ENCODE measurements at regions not wholly inside any gene's neighbourhood (a gene's known extent, or its start where the extent isn't known, plus 50 kb on each side); places are given as distances from the start of the nearest gene placed in this dataset.

GRCh38 chr1:184299796-184300195, 87.0 kb upstream of the C1orf21 start:
- H3K4me3 ChIP-seq (ENCODE audit: low read depth, low read length) = no peak overlapping the region

GRCh38 chr1:184300446-184300845, 86.4 kb upstream of the C1orf21 start:
- TF ChIP-seq MYC (IDR thresholded peaks at IDR 0.05; ENCODE audit: low read depth, low read length) (no peak), POLR2A (IDR thresholded peaks at IDR 0.05; ENCODE audit: extremely low read depth, insufficient read length) (no peak)
- TF ChIP-seq, protein P1, sequence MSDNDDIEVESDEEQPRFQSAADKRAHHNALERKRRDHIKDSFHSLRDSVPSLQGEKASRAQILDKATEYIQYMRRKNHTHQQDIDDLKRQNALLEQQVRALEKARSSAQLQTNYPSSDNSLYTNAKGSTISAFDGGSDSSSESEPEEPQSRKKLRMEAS (IDR thresholded peaks at IDR 0.05; ENCODE audit: low read depth, low read length) = no peak
- TF ChIP-seq, protein P2, sequence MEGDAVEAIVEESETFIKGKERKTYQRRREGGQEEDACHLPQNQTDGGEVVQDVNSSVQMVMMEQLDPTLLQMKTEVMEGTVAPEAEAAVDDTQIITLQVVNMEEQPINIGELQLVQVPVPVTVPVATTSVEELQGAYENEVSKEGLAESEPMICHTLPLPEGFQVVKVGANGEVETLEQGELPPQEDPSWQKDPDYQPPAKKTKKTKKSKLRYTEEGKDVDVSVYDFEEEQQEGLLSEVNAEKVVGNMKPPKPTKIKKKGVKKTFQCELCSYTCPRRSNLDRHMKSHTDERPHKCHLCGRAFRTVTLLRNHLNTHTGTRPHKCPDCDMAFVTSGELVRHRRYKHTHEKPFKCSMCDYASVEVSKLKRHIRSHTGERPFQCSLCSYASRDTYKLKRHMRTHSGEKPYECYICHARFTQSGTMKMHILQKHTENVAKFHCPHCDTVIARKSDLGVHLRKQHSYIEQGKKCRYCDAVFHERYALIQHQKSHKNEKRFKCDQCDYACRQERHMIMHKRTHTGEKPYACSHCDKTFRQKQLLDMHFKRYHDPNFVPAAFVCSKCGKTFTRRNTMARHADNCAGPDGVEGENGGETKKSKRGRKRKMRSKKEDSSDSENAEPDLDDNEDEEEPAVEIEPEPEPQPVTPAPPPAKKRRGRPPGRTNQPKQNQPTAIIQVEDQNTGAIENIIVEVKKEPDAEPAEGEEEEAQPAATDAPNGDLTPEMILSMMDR (IDR thresholded peaks at IDR 0.05; ENCODE audit: low read depth, low read length) = no peak
- no peak for DNase-seq (ENCODE audit: low read depth)
- no peak overlapping the region for H3K4me3 ChIP-seq (ENCODE audit: low read depth, low read length)

More at GRCh38 chr1:184299796-184300195, 87.0 kb upstream of the C1orf21 start:
- TF ChIP-seq, protein P2 (IDR thresholded peaks at IDR 0.05; ENCODE audit: low read depth, low read length) = no peak
- TF ChIP-seq, protein P1 (IDR thresholded peaks at IDR 0.05; ENCODE audit: low read depth, low read length) = no peak
- TF ChIP-seq POLR2A (IDR thresholded peaks at IDR 0.05; ENCODE audit: extremely low read depth, insufficient read length) (no peak), MYC (IDR thresholded peaks at IDR 0.05; ENCODE audit: low read depth, low read length) (no peak)
- no peak for DNase-seq (ENCODE audit: low read depth)

- DNase-seq (ENCODE audit: low read depth) = no peak
- H3K4me3 ChIP-seq (ENCODE audit: low read depth, low read length) = no peak overlapping the region
- TF ChIP-seq, protein P2 (IDR thresholded peaks at IDR 0.05; ENCODE audit: low read depth, low read length) = no peak
These were observed 85.6 kb upstream of the C1orf21 start for GRCh38 chr1:184301227-184301626.

- H3K4me3 ChIP-seq (ENCODE audit: low read depth, low read length) = no peak overlapping the region
- DNase-seq (ENCODE audit: low read depth) = no peak
- TF ChIP-seq, protein P2 (IDR thresholded peaks at IDR 0.05; ENCODE audit: low read depth, low read length) = no peak
- no peak for TF ChIP-seq POLR2A (IDR thresholded peaks at IDR 0.05; ENCODE audit: extremely low read depth, insufficient read length)
These were observed 84.5 kb upstream of the C1orf21 start for GRCh38 chr1:184302346-184302745.

DNA sequence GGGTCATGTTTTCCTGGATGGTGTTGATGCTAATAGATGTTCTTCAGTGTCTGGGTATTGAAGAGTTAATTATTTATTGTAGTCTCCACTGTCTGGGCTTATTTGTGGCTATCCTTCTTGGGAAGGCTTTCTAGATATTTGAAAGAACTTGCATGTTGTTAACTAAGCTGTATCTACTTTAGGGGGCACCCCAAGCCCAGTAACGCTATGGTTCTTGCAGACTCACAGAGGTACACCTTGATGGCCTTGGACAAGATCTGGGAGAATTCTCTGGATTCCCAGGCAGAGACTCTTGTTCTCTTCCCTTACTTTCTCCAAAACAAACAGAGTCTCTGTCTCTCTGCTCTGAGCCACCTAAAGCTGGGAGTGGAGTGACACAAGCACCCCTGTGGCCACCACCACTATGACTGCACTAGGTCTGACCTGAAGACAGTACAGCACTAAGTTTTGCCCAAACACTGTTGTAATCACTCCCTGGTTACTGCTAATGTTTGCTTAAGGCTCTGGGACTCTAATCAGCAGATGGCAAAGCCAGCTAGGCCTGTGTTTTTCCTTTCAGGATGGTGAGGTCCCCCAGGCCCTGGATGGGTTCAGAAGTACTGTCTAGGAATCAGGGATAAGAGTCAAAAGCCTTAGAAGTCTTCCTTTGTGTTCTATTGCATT, 76.5 kb upstream of the C1orf21 start:
- no peak overlapping the region for H3K4me3 ChIP-seq (ENCODE audit: low read depth, low read length)
- no peak for DNase-seq (ENCODE audit: low read depth)
- TF ChIP-seq, protein P2 (IDR thresholded peaks at IDR 0.05; ENCODE audit: low read depth, low read length) = no peak
- TF ChIP-seq POLR2A (IDR thresholded peaks at IDR 0.05; ENCODE audit: extremely low read depth, insufficient read length) (no peak), MYC (IDR thresholded peaks at IDR 0.05; ENCODE audit: low read depth, low read length) (no peak)
- TF ChIP-seq, protein P1 (IDR thresholded peaks at IDR 0.05; ENCODE audit: low read depth, low read length) = no peak

GRCh38 chr1:184311580-184311979, 75.2 kb upstream of the C1orf21 start:
- H3K4me3 ChIP-seq (ENCODE audit: low read depth, low read length) = no peak overlapping the region
- TF ChIP-seq, protein P2 (IDR thresholded peaks at IDR 0.05; ENCODE audit: low read depth, low read length) = no peak
- TF ChIP-seq, protein P1 (IDR thresholded peaks at IDR 0.05; ENCODE audit: low read depth, low read length) = no peak
- TF ChIP-seq MYC (IDR thresholded peaks at IDR 0.05; ENCODE audit: low read depth, low read length) = no peak
- TF ChIP-seq POLR2A (IDR thresholded peaks at IDR 0.05; ENCODE audit: extremely low read depth, insufficient read length) = no peak
- DNase-seq (ENCODE audit: low read depth) = no peak
